Activated gamma-delta T cell treated with Interleukin-2 at 50 U/mL for 16 hours (primary cell): ENCODE measurements at regions not wholly inside any gene's neighbourhood (a gene's known extent, or its start where the extent isn't known, plus 50 kb on each side); places are given as distances from the start of the nearest gene placed in this dataset.
"Not testable (repeated sequence)": the region's sequence is repeated elsewhere in the genome, so short reads cannot be mapped to it uniquely, and the experiment has no call there.

Experiments used
- DNase-seq: peaks from one replicate; pipeline ENCODE4 v3.0.0-alpha.2; 2020

DNA sequence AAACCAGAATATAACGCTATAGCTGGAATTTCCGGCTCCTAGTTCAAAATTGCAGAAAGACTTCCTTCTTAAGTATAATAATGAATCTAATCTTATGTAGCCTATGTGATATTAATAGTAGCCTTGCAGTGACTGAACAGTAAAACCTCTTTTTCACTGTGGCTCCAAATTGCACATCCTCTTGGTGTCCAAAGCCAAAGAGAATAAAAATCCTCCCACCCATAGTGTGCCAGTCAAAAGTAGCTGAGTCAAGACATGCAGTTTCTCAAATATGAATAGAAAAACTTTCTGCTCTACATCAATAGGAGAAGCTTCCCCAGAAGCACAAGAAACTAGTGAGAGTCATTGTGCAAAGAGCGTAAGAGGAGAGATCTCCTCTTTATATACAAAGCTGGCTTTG, 76.0 kb upstream of the PICALM start:
- DNase-seq, result no peak

DNA sequence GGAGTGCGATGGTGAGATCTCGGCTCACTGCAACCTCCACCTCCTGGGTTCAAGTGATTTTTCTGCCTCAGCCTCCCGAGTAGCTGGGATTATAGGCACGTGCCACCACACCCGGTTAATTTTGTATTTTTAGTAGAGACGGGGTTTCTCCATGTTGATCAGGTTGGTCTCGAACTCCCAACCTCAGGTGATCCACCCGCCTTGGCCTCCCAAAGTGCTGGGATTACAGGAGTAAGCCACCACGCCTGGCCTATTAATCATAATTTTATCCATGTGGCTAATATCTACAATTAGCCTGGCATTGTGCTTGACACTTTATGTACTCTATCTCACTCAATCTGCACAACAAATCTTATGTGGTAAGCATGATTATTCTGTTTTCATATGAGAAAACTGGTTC, 75.2 kb upstream of the PICALM start:
- not testable (repeated sequence) for DNase-seq

DNA sequence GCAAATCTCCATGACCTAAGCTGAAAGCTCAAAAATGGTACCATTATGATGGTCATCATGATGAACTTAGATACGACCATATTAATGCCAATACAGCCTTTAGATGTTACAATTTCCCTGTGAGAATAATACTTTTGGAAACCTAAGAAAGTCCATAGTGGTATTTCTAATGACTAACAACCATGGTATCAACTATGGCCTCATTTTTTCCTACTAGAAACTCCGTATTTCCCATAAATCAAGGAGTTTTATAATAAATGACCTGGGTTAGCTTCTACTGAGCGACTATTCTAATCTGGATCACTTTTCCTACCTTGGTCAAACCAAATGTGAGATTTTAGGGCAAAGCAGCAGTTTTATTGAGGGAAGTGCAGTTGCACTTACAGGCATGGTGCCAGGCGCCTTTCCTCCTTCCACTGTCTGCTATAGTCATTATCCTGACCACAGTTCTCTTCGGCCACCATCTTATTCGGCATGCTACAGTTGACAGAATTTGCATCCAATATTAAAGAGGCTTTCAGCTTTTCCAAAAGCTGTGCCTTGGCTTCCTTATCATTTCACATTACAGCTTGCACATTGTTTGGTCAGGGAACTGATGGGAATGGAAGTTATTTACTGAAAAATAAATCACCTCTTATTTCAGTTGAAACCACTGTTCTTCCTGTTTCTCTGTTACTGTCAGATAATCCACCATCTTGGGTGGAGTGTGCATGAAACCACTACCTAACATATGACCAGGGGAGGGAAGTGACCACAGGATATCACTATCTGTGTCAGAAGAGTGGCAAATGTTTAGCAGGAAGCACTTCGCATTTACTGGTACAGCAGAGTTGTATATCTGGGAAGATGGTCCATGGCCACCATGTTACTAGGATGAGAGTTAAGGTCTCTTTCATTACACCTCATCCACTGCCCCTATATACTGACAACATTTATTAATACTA, 74.5 kb upstream of the PICALM start:
- DNase-seq, result no peak

DNA sequence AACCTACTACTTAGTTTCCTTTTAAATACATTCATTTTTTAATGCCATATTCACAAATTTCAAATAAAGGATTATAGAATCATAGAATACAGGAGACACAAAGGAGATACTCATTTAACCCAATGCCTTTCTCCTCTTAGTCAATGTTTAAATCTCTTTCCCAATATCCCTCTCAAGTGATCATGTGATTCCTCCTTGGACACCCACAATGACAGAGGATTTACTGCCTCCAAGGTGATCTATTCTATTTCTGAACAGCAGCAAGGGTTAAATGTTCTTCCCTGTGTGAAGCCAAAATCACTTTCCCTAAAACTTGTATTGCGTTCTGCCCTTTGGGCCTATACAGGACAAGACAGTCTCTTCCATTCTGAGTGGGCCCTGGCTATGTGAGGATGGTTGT, 73.3 kb upstream of the PICALM start:
- DNase-seq, result no peak

DNA sequence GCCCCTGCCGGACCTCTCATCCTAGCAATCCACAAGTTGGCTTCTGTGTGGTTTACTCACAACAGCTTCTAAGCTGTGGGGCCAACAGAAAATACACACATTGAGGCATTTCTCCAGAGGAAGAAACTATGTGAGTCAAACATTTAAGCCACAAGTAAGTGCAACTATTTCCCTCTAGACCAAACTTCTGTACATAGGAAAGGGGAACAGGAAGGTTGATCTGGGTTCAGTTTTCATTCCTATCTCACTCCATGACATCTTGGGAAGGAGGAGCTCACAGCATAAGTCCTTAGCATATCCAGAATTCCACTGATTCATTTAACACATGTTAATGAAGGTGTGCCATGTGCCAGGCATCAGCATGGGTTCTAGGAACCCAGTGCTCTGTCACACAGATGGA, 72.8 kb upstream of the PICALM start:
- no peak for DNase-seq

DNA sequence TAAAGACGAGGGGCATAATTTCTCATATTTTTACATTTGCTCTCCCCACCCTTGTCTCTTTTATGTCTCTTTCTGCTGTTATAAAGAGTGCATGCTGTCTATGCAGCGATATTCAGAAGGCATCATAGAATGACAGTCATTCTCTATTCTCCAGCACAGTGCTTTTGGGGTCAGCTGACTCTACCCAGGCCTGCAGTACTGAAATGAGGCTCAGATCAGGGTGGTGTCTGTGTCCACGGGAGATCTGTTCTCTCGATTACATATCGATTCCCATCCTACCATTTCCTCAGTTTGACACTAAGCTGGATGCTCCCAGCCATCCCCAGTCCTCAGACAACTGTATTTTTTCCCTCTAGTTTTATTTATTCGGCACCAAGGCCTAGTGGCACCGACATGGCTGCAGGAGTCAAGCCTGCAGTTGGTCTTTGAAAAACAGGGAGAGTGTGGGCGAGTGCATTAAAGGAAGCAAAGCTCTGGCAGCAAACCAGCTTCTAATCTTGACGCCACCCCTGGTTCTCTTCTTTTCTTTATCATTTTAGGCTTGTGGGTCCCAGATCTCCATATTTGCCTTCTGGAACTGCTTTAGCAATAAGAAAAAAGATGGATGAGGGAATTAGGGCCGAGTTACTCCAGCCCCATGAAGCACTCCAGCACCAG, 71.6 kb upstream of the PICALM start:
- no peak for DNase-seq

DNA sequence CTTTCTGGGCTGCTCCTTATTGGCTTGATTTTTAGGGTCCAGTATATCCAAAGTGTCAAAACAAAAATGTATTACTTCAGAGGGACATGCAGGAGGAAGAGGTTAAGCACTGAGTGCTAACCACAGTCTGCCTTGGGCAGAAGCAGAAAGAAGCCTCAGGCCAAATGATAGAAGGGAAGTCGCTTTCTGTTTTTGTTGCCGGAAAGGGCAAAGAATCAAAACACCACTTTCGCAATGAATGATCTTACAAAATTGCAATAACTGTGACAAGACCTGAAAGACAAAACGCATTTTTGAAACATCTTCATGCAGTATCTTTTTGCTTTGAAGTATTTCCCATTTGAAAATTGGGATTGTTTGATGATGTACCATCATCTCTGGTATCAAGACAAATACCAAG, 70.1 kb upstream of the PICALM start:
- DNase-seq, result peak; percentile 26

DNA sequence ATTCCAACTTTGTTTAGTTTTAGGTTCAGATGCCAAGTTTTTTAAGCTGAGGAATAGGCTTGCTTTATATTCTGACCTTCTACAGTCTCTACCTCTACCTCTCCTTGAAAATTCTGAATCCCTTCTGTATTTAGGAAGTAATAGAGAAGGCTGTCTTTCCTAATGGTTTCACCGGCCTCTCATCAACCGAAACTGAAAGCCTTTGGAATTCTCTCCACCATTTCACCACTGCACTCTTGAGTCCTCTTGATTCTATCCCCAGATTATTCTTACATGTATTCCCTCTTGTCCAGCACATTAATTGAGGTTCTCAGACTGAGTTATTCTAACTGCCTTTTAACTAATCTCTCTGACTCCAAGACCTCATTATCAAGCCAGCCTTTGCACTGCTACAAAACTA, 67.7 kb upstream of the PICALM start:
- DNase-seq, result no peak

DNA sequence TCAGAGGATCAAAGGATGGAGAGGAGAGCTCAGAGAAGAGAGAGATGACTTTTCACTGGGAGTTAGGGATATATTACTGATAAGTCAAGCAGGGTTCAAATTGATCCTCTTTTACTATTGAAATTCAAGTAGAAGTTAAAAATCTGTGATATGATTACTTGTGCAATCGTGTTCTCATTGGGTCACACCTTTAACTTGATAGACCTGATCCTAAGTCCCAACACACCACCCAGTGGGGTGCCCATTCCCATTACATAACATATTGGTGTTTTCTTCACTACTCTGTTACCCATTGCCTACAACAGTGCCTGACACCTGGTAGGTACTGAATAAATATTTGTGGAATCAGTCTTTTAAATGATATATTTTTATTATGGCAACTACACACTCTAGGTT, 66.4 kb upstream of the PICALM start:
- DNase-seq, result no peak

DNA sequence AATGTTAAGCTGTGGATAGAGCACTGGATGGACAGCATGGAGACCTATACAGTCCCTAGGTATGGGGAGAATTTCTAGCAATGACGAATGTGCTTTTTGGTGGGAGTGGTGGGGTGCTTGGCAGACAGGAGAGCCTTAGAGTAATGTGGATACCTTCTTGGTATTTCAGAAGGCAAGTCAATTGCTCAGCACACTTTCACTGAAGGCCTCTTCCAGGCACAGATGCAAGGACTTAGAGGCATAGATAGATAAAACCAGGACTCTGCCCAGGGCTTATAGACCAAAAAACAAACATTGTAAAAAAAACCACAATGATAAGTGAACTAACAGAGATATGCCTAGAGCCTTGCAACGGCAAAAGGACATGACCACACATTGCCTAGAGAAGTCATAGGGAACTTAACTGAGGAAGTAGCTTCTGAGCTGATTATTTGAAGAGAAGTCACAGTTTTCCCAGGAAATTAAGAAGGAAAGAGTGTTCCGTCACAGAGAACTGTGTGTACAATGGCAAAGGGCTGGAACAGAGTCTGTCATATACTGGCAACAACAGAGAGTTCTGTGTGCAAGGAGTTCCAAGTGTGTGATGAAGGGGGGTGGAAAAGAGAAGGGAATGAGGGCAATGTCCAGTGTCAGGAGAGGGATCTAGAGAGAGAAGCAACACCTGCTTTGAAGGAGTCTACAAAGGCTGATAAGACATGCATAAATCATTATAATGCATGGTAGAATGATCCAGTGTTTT, 65.9 kb upstream of the PICALM start:
- no peak for DNase-seq

DNA sequence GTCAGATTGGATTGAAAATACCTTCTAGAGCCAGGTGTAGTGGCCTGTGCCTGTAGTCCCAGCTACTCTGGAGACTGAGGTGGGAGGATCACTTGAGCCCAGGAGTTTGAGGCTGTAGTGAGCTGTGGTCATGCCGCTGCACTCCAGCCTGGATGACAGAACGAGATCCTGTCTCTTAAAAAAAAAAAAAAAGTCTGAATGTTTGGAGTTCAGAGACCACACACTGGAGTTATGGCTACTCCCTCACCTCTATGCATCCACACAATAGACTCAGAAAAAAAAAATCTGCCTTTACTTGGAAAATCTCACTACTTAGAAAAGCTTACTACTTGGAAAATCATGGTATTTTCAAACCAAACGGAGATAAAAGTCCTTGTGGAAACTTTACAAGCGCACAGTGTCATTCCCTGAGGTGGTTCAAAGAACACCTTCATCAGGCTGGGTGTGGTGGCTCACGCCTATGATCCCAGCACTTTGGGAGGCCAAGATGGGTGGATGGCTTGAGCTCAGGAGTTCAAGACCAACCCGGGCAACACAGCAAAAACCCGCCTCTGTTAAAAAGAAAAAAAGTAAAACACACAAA, 63.9 kb upstream of the PICALM start:
- no peak for DNase-seq

DNA sequence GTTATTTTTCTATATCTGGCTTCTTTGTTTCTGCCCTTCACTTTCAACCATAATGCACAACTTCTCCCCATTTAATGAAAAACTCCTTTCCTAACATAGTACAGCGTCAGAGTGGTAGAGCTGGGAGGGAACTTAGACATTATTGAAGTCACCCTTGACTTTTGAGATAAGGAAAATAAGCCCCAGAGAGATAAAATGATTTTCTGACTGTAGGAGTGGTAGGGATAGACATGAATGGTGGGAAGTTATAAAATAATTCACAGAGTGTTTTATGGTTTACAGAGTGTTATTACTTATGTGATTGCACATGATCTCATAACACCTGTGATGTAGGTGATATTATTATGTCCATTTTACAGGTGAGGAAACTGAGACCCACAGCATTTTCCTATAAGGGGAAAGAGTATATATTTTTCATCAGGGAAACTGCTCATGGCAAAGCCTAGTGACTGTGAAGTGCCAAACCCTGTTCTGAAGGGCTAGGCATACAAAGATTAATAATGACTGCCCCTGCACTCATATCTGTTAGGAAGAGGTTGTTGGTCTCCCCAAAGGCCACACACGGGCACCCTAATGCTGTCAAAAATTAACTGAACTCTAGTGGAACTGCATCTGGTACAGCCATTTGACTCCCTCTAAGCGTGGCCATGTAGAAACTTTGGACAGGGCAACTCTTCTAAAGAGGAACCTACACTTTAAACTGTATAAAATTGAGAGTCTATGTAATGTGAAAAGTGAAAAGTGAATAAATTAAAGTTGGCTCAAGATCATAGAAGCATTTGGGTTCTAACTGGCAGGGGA, 61.1 kb upstream of the PICALM start:
- no peak for DNase-seq

DNA sequence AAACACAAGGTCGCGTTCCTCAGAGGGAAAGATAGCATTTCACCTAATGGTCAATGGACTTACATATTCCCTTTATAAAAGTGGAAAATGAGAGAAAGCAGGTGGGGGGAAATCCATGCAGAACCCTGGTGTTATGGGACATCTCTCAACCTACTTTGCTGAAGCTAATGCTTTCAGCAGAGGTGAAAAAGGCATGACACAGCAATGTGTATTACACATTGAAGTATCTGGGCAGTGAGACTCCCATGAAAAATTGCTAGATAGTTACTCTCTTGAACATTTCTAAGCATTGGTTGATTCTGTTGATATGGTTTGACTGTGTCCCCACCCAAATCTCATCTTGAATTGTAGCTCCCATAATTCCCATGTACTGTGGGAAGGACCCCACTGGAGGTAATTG, 60.0 kb upstream of the PICALM start:
- no peak for DNase-seq

DNA sequence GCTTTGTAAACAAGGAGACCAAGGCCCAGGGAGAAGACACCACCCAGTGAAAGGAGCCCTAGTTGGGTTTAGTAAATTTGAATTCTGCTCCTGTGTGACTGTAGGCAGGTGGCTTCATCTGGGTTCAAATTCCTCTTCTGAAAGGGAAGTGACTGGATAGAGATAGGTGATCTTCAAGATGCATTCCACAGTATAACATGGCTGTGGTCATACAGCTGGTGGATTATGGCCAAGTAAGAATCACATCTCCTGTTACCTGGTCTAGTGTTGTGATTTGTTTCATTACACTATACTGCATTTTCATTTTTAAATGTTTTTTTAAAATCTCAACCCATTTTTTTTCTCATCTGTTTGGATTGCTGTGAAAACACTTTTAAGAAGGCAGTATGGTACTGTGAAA, 58.0 kb upstream of the PICALM start:
- DNase-seq, result no peak

DNA sequence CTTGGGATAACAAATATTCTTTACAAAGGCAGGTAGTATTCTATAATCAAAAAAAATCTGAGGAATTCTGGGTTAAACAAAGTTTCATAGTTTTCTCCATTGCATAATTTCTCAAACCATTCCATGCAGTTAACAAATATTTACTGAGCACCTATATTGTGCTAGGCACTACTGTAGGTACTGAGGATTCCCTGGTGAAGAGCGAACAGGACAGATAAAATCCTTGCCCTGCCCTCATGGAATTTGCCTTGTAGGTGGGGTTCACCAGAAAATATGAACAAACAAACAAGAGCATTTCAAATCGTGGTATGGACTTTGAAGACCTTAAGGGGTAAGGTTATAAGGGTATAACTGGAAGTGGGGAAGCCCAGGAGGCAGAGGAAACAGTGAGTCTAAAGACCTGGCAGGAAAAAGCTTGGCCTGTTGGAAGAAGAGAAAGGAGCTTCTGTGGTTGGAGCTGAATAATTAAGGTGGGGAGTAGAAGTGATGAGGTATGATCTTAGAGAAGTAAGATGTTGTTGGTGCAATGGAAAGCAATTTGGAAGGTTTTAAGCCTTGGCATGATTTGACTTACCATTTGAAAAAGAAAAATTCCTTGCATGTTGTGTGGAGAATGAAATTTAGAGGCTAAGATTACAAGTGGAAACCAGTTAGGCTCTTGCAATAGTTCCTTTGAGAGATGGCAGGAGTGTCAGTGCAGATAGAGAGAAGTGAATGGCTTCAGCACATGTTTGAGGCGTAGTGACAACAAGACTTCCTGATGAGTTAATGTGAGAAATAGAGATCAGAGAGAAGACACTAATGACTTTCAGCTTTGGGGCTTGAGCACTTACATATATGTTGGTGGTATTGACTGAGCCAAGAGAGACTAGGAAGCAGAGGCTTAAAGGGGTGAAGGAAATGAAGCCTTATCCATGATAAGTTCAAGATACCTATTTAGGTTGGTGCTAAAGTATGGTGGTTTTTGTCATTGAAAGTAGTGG, 55.7 kb upstream of the PICALM start:
- DNase-seq, result no peak

DNA sequence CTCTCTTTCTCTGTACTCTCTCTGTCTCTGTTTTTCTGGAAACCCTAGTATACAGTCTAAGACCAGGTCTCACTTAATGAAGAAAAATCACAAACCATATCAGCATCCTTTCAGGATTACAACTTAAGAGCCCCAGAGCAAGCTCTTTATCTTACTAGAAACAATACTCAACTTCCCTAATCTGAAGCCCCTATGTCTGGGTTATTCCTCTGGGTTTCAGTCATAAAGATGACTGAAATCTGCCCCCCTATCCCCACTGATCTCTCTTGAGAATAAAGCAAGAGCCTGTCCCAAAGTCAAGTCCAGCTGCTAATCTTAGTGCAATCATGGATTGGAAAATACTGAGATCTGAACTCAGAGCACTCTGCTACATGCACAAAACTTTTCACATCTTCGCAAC, 53.9 kb upstream of the PICALM start:
- no peak for DNase-seq

DNA sequence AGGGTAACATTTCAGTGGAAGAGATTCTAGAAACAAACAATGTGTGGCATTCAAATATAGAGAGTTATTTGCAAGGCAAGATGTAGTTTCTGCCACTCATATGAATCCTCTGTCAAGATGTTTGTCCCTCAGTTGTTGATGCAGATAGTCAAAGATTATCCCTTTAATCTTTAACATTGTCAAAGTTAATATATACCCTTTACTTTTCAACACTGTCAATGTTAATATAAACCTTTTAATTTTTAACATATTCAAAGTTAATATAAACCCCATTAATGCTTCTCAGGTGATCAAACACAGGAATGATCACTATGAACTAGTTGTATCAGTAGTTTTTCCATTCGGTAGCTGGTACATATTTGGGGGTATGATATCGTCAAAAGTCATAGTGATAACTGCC, 51.9 kb upstream of the PICALM start:
- DNase-seq, result no peak

DNA sequence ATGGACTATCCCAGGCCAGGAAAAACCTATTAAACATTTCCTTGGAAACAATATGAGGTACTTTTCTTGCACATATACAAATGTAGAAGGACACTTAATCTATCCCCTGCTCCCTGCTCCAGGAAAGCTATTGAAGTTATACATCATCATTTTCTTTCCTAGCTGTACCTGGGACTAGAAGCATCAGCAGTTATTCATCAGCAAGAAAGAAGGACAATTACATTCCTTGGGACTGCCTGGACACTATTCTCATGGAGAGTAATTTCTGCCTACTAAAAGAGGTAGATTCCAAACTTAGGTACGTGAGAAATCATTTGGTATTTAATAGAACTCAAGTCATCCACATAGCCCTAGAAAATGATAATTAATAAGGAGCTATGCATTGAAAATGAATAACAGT, 51.0 kb upstream of the PICALM start:
- no peak for DNase-seq

DNA sequence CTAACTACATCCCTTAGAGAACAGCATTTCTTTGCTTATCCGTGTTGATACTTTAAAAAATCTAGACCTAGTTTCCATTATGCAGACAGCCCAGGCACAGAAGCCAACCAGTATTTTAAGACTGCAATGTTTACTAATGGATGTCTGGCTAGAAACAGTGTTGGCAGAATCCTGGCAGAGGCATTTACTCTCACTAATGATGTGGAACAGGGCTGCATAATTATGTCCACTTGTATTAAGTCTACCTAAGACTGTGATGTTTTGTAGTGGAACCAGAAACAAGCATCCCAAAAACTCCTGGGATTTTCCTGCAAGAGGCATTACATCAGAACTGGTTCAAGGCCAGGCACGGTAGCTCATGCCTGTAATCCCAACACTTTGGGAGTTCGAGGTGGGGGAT, 50.2 kb upstream of the PICALM start:
- DNase-seq, result no peak
